ENCODE measurements at regions not wholly inside any gene's neighbourhood (a gene's known extent, or its start where the extent isn't known, plus 50 kb on each side); places are given as distances from the start of the nearest gene placed in this dataset.

GRCh38 chr3:124652009-124652408 is 78.2 kb upstream of the UMPS start:
- CTCF ChIA-PET (ENCODE audit: partially characterized antibody): interaction anchor here (1.0 to 1.7 kb wide), 4 partner anchors 9 to 54 kb away, joined by 3 to 6 read pairs (median 4); no protein-coding TSS in a partner anchor
- H2BK15ac ChIP-seq (ENCODE audit: low read length): no peak overlapping the region
- H3K18ac ChIP-seq (ENCODE audit: extremely low read depth, low read length): no peak overlapping the region
- no peak overlapping the region for H2BK20ac ChIP-seq (ENCODE audit: low read length)
- H2BK120ac ChIP-seq (replicated peaks; ENCODE audit: low read depth, low read length): no peak overlapping the region
- no peak overlapping the region for H3K23ac ChIP-seq (ENCODE audit: insufficient read length)
- no peak overlapping the region for H2BK5ac ChIP-seq (ENCODE audit: low read depth, low read length)
- H4K20me1 ChIP-seq (replicated peaks in 1 of 2; ENCODE audit: control insufficient read depth in 1 of 2, insufficient read depth in 2 of 2, low read length in 2 of 2): no peaks in the 10 kb centered on the region
- DNase-seq (ENCODE audit: low read depth in 1 of 2, low spot score in 2 of 2) (no peak), FAIRE-seq (no peak)
- no peak overlapping the region for H2AK5ac ChIP-seq (ENCODE audit: low read depth, low read length)
- no peaks in the 10 kb centered on the region for H3K27me3 ChIP-seq (replicated peaks in 1 of 4; ENCODE audit: control insufficient read depth in 3 of 4, extremely low read depth in 1 of 4, insufficient read depth in 3 of 4, low read length in 3 of 4)
- H3K4me2 ChIP-seq (ENCODE audit: insufficient read depth in 1 of 2, low read depth in 2 of 2, low read length in 2 of 2): no peak overlapping the region
- H3K14ac ChIP-seq (ENCODE audit: insufficient read length): no peak overlapping the region
- no peak overlapping the region for H3K9ac ChIP-seq (replicated peaks in 1 of 4; ENCODE audit: extremely low read depth in 1 of 4, low read depth in 3 of 4, low read length in 3 of 4)
- H3K56ac ChIP-seq (replicated peaks; ENCODE audit: insufficient read length, low read depth, low read length): no peak overlapping the region
- peaks cover 0 to 3% (median 0%) of the 10 kb centered on the region in 4 experiments; a peak in 1 of 7 replicates for H3K4me1 ChIP-seq (replicated peaks in 1 of 4; ENCODE audit: control insufficient read depth in 3 of 4, insufficient read depth in 4 of 4, low read length in 3 of 4)
- H3K9me3 ChIP-seq (ENCODE audit: insufficient read depth in 2 of 2, low read depth in 1 of 2, low read length in 1 of 2): no peaks in the 10 kb centered on the region
- H3K4ac ChIP-seq (replicated peaks; ENCODE audit: insufficient read length, low read depth, low read length): no peak overlapping the region
- no peaks in the 10 kb centered on the region for H3K79me2 ChIP-seq (ENCODE audit: control insufficient read depth in 1 of 2, insufficient read depth in 2 of 2, low read length in 2 of 2)
- H4K8ac ChIP-seq (ENCODE audit: extremely low read depth, insufficient read depth, low read length): no peak overlapping the region
- H4K91ac ChIP-seq (replicated peaks; ENCODE audit: insufficient read length, low read length): no peak overlapping the region
- no peak overlapping the region for H2AFZ ChIP-seq (ENCODE audit: low read length)
- H4K5ac ChIP-seq (ENCODE audit: insufficient read length, low read depth, low read length): no peak overlapping the region
- POLR2A ChIA-PET (ENCODE audit: partially characterized antibody): interaction anchor here (0.6 kb wide), 1 partner anchor 208 kb away, joined by 3 read pairs; no protein-coding TSS in a partner anchor
- no peak overlapping the region for H2BK12ac ChIP-seq (ENCODE audit: low read depth, low read length)
- no peak overlapping the region for H3K27ac ChIP-seq (ENCODE audit: low read depth, low read length)
- no peak overlapping the region for H3K4me3 ChIP-seq (ENCODE audit: extremely low read depth in 1 of 4, insufficient read depth in 2 of 4, low read depth in 3 of 4, low read length in 4 of 4)
- H3K23me2 ChIP-seq (ENCODE audit: low read depth, low read length): no peaks in the 10 kb centered on the region
- H3K36me3 ChIP-seq (ENCODE audit: control insufficient read depth in 2 of 4, insufficient read depth in 4 of 4, low read length in 3 of 4): no peaks in the 10 kb centered on the region
- no peaks in the 10 kb centered on the region for H3K79me1 ChIP-seq (ENCODE audit: low read depth, low read length)
- TF ChIP-seq CTBP2 (IDR thresholded peaks at IDR 0.05; ENCODE audit: borderline replicate concordance, insufficient read depth, insufficient read length, low read length) (no peak), TBP (IDR thresholded peaks at IDR 0.05; ENCODE audit: low read depth, low read length) (no peak), POU5F1 (IDR thresholded peaks at IDR 0.05; ENCODE audit: low read depth, low read length) (no peak), JUN (IDR thresholded peaks at IDR 0.05; ENCODE audit: low read depth, low read length) (no peak), ASH2L (IDR thresholded peaks at IDR 0.05; ENCODE audit: low read length) (no peak), CHD2 (IDR thresholded peaks at IDR 0.05; ENCODE audit: low read length) (no peak), NANOG (IDR thresholded peaks at IDR 0.05; ENCODE audit: insufficient read depth, low read depth, low read length, poor library complexity, severe bottlenecking) (no peak), HDAC6 (IDR thresholded peaks at IDR 0.05; ENCODE audit: low read depth, low read length) (no peak), RXRA (IDR thresholded peaks at IDR 0.05; ENCODE audit: insufficient read depth, low read depth, low read length) (no peak), SIX5 (IDR thresholded peaks at IDR 0.05; ENCODE audit: low read depth, low read length) (no peak)
